Stomach (tissue), 4 donors: ENCODE measurements at regions not wholly inside any gene's neighbourhood (a gene's known extent, or its start where the extent isn't known, plus 50 kb on each side); places are given as distances from the start of the nearest gene placed in this dataset.

Source experiments
- EP300 ChIP-seq: sonication (generic); formaldehyde crosslinking; IDR thresholded peaks from one replicate; pipeline ENCODE4 v1.6.1; 2017; ENCODE audit warnings: antibody characterized with exemption
- POLR2A ChIP-seq, 4 donors: fragments of 450-650 bp; IDR thresholded peaks; one replicate each; pipeline ENCODE4 v1.6.1; 2016; ENCODE audit warnings: antibody characterized with exemption in 4 of 4, control low read depth in 2 of 4, mild to moderate bottlenecking in 1 of 4, moderate library complexity in 1 of 4
- TF ChIP-seq, protein P1 (sequence below), 7 experiments: fragments of 450-650 bp in 4 of 7; fragments of 200-600 bp in 3 of 7; sonication (generic) in 3 of 7; IDR thresholded peaks; one replicate each; pipeline ENCODE4 v1.5.1; 2016 to 2019; ENCODE audit warnings: antibody characterized with exemption in 7 of 7, control low read depth in 2 of 7, mild to moderate bottlenecking in 1 of 7

DNA sequence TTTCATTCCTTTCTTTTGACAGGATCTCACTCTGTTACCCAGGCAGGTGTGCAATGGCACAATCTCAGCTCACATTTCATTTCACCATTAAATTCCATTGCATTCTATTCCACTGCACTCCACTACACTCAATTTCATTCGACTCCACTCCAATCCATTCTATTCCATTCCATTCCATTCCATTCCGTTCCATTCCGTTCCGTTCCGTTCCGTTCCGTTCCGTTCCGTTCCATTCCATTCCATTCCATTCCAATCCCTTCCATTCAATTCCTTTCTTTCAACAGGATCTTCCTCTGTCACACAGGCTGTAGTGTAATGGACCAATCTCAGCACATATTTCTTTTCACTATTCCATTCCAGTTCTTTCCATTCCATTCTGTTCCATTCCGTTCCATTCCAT is 1445.7 kb downstream of the TSPY10 start:
- TF ChIP-seq, protein P1, sequence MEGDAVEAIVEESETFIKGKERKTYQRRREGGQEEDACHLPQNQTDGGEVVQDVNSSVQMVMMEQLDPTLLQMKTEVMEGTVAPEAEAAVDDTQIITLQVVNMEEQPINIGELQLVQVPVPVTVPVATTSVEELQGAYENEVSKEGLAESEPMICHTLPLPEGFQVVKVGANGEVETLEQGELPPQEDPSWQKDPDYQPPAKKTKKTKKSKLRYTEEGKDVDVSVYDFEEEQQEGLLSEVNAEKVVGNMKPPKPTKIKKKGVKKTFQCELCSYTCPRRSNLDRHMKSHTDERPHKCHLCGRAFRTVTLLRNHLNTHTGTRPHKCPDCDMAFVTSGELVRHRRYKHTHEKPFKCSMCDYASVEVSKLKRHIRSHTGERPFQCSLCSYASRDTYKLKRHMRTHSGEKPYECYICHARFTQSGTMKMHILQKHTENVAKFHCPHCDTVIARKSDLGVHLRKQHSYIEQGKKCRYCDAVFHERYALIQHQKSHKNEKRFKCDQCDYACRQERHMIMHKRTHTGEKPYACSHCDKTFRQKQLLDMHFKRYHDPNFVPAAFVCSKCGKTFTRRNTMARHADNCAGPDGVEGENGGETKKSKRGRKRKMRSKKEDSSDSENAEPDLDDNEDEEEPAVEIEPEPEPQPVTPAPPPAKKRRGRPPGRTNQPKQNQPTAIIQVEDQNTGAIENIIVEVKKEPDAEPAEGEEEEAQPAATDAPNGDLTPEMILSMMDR (IDR thresholded peaks at IDR 0.05): no peak
- TF ChIP-seq POLR2A (IDR thresholded peaks at IDR 0.05): no peak
- TF ChIP-seq EP300: no peak
